ENCODE measurements at regions not wholly inside any gene's neighbourhood (a gene's known extent, or its start where the extent isn't known, plus 50 kb on each side); places are given as distances from the start of the nearest gene placed in this dataset.
A peak's percentile ranks its signal among the peaks of the same experiment; 100 is the strongest.

- DNase-seq (ENCODE audit: low spot score) = no peak
- TF ChIP-seq CTCF (IDR thresholded peaks at IDR 0.05) = no peak
- Histone ChIP-seq H3K27ac (no peak overlapping the region), H3K4me3 (no peak overlapping the region)
Measured at GRCh38 chr6:11398451-11399326, 138.9 kb upstream of the TMEM170B start.

GRCh38 chr6:11397622-11398450 is 139.7 kb upstream of the TMEM170B start:
- TF ChIP-seq CTCF (IDR thresholded peaks at IDR 0.05) = no peak
- Histone ChIP-seq H3K4me3 (no peak overlapping the region), H3K27ac (no peak overlapping the region)
- DNase-seq (ENCODE audit: low spot score) = no peak

- Histone ChIP-seq H3K4me3 (no peak overlapping the region), H3K27ac (no peak overlapping the region)
- no peak for TF ChIP-seq CTCF (IDR thresholded peaks at IDR 0.05)
- DNase-seq (ENCODE audit: low spot score) = no peak
Measured at GRCh38 chr6:11396860-11397259, 140.7 kb upstream of the TMEM170B start.

- no peak for DNase-seq (ENCODE audit: low spot score)
- peak overlapping the region in 1 of 2 donors; percentile 42 for H3K27ac ChIP-seq
- TF ChIP-seq CTCF (IDR thresholded peaks at IDR 0.05) = no peak
- H3K4me3 ChIP-seq = no peak overlapping the region
Measured at GRCh38 chr6:11393713-11394627, 143.6 kb upstream of the TMEM170B start.

- TF ChIP-seq CTCF (IDR thresholded peaks at IDR 0.05) = no peak
- Histone ChIP-seq H3K4me3 (no peak overlapping the region), H3K27ac (peak overlapping the region in 1 of 2 donors; percentile 63)
- no peak for DNase-seq (ENCODE audit: low spot score)
Measured at GRCh38 chr6:11392778-11393507, 144.6 kb upstream of the TMEM170B start.

All from coronary artery (tissue), 2 donors.